Aorta (tissue), 5 donors: ENCODE measurements at regions not wholly inside any gene's neighbourhood (a gene's known extent, or its start where the extent isn't known, plus 50 kb on each side); places are given as distances from the start of the nearest gene placed in this dataset.

Experiments used
- ATAC-seq: fragments of 200-7000 bp; cut with Tn5 transposase; one replicate; pipeline ENCODE4 v1.9.1; 2022; ENCODE audit warnings: moderate library complexity; ENCODE audit not compliant: low FRiP score
- DNase-seq, 2 donors: peaks; one replicate each; pipeline ENCODE4 v3.0.0-alpha.2; 2020
- H3K27ac ChIP-seq, 2 donors: one replicate each; pipeline ENCODE4 v1.5.1; 2013; ENCODE audit warnings: low read length in 2 of 2, mild to moderate bottlenecking in 2 of 2, moderate library complexity in 2 of 2, control low read depth in 1 of 2, inconsistent platforms in 1 of 2, low read depth in 1 of 2
- H3K27me3 ChIP-seq, 2 donors: one replicate each; pipeline ENCODE4 v1.6.1; 2013; ENCODE audit warnings: control low read depth in 1 of 2, low read length in 1 of 2, mild to moderate bottlenecking in 1 of 2, moderate library complexity in 1 of 2; ENCODE audit not compliant: insufficient read depth in 2 of 2, control insufficient read depth in 1 of 2
- H3K36me3 ChIP-seq, 2 donors: one replicate each; pipeline ENCODE4 v1.6.1; 2013; ENCODE audit warnings: control low read depth in 1 of 2, low read length in 1 of 2, mild to moderate bottlenecking in 1 of 2; ENCODE audit not compliant: insufficient read depth in 2 of 2, control insufficient read depth in 1 of 2
- H3K4me1 ChIP-seq, 2 donors: one replicate each; pipeline ENCODE4 v1.6.1; 2013; ENCODE audit warnings: low read length in 2 of 2, control low read depth in 1 of 2, mild to moderate bottlenecking in 1 of 2, moderate library complexity in 1 of 2; ENCODE audit not compliant: insufficient read depth in 2 of 2, control insufficient read depth in 1 of 2
- H3K4me3 ChIP-seq, 2 donors: one replicate each; pipeline ENCODE4 v1.5.1; 2013; ENCODE audit warnings: low read length in 2 of 2, control low read depth in 1 of 2, mild to moderate bottlenecking in 1 of 2
- H3K9me3 ChIP-seq: one replicate; pipeline ENCODE4 v1.6.1; 2013; ENCODE audit warnings: mild to moderate bottlenecking, low read length; ENCODE audit not compliant: control insufficient read depth
- WGBS, 2 donors: extraction: QIAGEN DNeasy Blood & Tissue Kit; methylation state at CpG; one replicate each; pipeline ENCODE4 v1.1.7; 2013; 5-methylcytosine and 5-hydroxymethylcytosine counted together
- intact Hi-C, 2 donors: fragments of 100-400 bp; cut with DNase I; formaldehyde crosslinking; loops; one replicate each; pipeline versions ENCODE4 v1.14.2 to v1.15.0; 2022
- donor health status: healthy with polysubstance abuse.
- donor health status: Bipolar disorder and iron deficiency.
- donor health status: DM: no; HTN: no; CAD: no.
- donor health status: DM: no; HTN: no; CAD: no.
- donor health status: DM: yes; HTN: yes; CAD: no.

GRCh38 chr2:5391362-5391761 lies 300.8 kb upstream of the SOX11 start:
- Histone ChIP-seq H3K27me3 (no peaks in the 10 kb centered on the region), H3K9me3 (no peaks in the 10 kb centered on the region), H3K4me1 (no peaks in the 10 kb centered on the region), H3K36me3 (no peaks in the 10 kb centered on the region), H3K4me3 (no peak overlapping the region), H3K27ac (no peak overlapping the region)
- intact Hi-C loops = no loop called here
- ATAC-seq (no peak), DNase-seq (no peak)
- WGBS, 2 donors = 16 to 29% methylated on average over 5 of the region's 5 CpGs

- Histone ChIP-seq H3K4me3 (no peak overlapping the region), H3K27ac (no peak overlapping the region), H3K36me3 (no peaks in the 10 kb centered on the region), H3K9me3 (no peaks in the 10 kb centered on the region), H3K4me1 (no peaks in the 10 kb centered on the region), H3K27me3 (no peaks in the 10 kb centered on the region)
- WGBS, 2 donors = 82% methylated on average over 4 of the region's 4 CpGs
- DNase-seq (no peak), ATAC-seq (no peak)
- intact Hi-C loops = no loop called here
Measured at GRCh38 chr2:5392658-5393057, 299.5 kb upstream of the SOX11 start.

GRCh38 chr2:5393474-5393873 lies 298.7 kb upstream of the SOX11 start:
- no peak overlapping the region for H3K27ac ChIP-seq
- ATAC-seq = no peak
- WGBS, 2 donors = 45 to 69% methylated on average over 2 of the region's 2 CpGs
- H3K4me1 ChIP-seq = no peaks in the 10 kb centered on the region
- no peak for DNase-seq
- H3K36me3 ChIP-seq = no peaks in the 10 kb centered on the region
- intact Hi-C loops = no loop called here
- H3K9me3 ChIP-seq = no peaks in the 10 kb centered on the region
- no peaks in the 10 kb centered on the region for H3K27me3 ChIP-seq
- H3K4me3 ChIP-seq = no peak overlapping the region

GRCh38 chr2:5394223-5394622 lies 298.0 kb upstream of the SOX11 start:
- Histone ChIP-seq H3K27me3 (no peaks in the 10 kb centered on the region), H3K36me3 (no peaks in the 10 kb centered on the region), H3K4me1 (no peaks in the 10 kb centered on the region), H3K4me3 (no peak overlapping the region), H3K27ac (no peak overlapping the region), H3K9me3 (no peaks in the 10 kb centered on the region)
- ATAC-seq (no peak), DNase-seq (no peak)
- intact Hi-C loops = no loop called here
- WGBS, 2 donors = 61 to 65% methylated on average over 5 of the region's 5 CpGs

- H3K9me3 ChIP-seq = no peaks in the 10 kb centered on the region
- no peaks in the 10 kb centered on the region for H3K36me3 ChIP-seq
- DNase-seq (no peak), ATAC-seq (peak; percentile 36)
- no peak overlapping the region for H3K27ac ChIP-seq
- intact Hi-C loops = no loop called here
- no peaks in the 10 kb centered on the region for H3K27me3 ChIP-seq
- H3K4me3 ChIP-seq = no peak overlapping the region
- H3K4me1 ChIP-seq = no peaks in the 10 kb centered on the region
- 48 to 52% methylated on average over 9 of the region's 9 CpGs for WGBS, 2 donors
Measured at GRCh38 chr2:5401115-5401657, 291.0 kb upstream of the SOX11 start.

GRCh38 chr2:5403392-5403791 lies 288.8 kb upstream of the SOX11 start:
- ATAC-seq (no peak), DNase-seq (no peak)
- H3K4me1 ChIP-seq = no peaks in the 10 kb centered on the region
- H3K27me3 ChIP-seq = no peaks in the 10 kb centered on the region
- no peaks in the 10 kb centered on the region for H3K36me3 ChIP-seq
- no peaks in the 10 kb centered on the region for H3K9me3 ChIP-seq
- H3K4me3 ChIP-seq = no peak overlapping the region
- intact Hi-C loops = no loop called here
- no peak overlapping the region for H3K27ac ChIP-seq
- WGBS, 2 donors = 70 to 75% methylated on average over 6 of the region's 6 CpGs

GRCh38 chr2:5409898-5410381 lies 282.2 kb upstream of the SOX11 start:
- DNase-seq (no peak), ATAC-seq (no peak)
- H3K36me3 ChIP-seq = no peaks in the 10 kb centered on the region
- intact Hi-C loops = no loop called here
- no peaks in the 10 kb centered on the region for H3K4me1 ChIP-seq
- H3K4me3 ChIP-seq = no peak overlapping the region
- no peak overlapping the region for H3K27ac ChIP-seq
- no peaks in the 10 kb centered on the region for H3K27me3 ChIP-seq
- H3K9me3 ChIP-seq = peaks cover 2% of the 10 kb centered on the region
- WGBS, 2 donors = 49 to 54% methylated on average over 10 of the region's 10 CpGs

- Histone ChIP-seq H3K36me3 (no peaks in the 10 kb centered on the region), H3K27me3 (no peaks in the 10 kb centered on the region), H3K4me1 (no peaks in the 10 kb centered on the region), H3K4me3 (no peak overlapping the region), H3K27ac (no peak overlapping the region), H3K9me3 (peaks cover 2% of the 10 kb centered on the region)
- DNase-seq (no peak), ATAC-seq (no peak)
- intact Hi-C loops = no loop called here
- WGBS, 2 donors = 70 to 75% methylated on average over 4 of the region's 4 CpGs
Measured at GRCh38 chr2:5410991-5411700, 281.0 kb upstream of the SOX11 start.

GRCh38 chr2:5412001-5412400 lies 280.2 kb upstream of the SOX11 start:
- H3K36me3 ChIP-seq = no peaks in the 10 kb centered on the region
- no peak for DNase-seq
- no peak for ATAC-seq
- intact Hi-C loops = no loop called here
- WGBS, 2 donors = 64 to 75% methylated on average over 4 of the region's 4 CpGs
- no peak overlapping the region for H3K27ac ChIP-seq
- H3K27me3 ChIP-seq = no peaks in the 10 kb centered on the region
- H3K4me3 ChIP-seq = no peak overlapping the region
- peaks cover 2% of the 10 kb centered on the region for H3K9me3 ChIP-seq
- H3K4me1 ChIP-seq = no peaks in the 10 kb centered on the region
